OCI-LY1 (cell line): ENCODE measurements at regions not wholly inside any gene's neighbourhood (a gene's known extent, or its start where the extent isn't known, plus 50 kb on each side); places are given as distances from the start of the nearest gene placed in this dataset.

ENCODE experiments used
- H2AFZ ChIP-seq: fragments of 200-600 bp; sonication (generic), shearing (Covaris generic); 2 replicates; pipeline ENCODE4 v1.6.0; 2014; ENCODE audit warnings: antibody characterized with exemption, mild to moderate bottlenecking, low read length
- H3F3A ChIP-seq: fragments of 200-600 bp; sonication (generic), shearing (Covaris generic); 2 replicates; pipeline ENCODE4 v1.6.0; 2014; ENCODE audit warnings: mild to moderate bottlenecking, antibody characterized with exemption, low read length, moderate library complexity; ENCODE audit not compliant: insufficient read depth
- H3K27ac ChIP-seq: fragments of 200-600 bp; sonication (generic); 2 replicates; pipeline ENCODE4 v1.5.1; 2014; ENCODE audit warnings: low read length, mixed run types, mild to moderate bottlenecking, low read depth; ENCODE audit not compliant: poor library complexity, severe bottlenecking
- H3K27me3 ChIP-seq: fragments of 200-600 bp; sonication (generic); 2 replicates; pipeline ENCODE4 v1.6.0; 2014; ENCODE audit warnings: antibody characterized with exemption, mild to moderate bottlenecking, low read length, moderate library complexity; ENCODE audit not compliant: insufficient read depth
- H3K36me3 ChIP-seq: fragments of 200-600 bp; sonication (generic); 2 replicates; pipeline ENCODE4 v1.6.1; 2014; ENCODE audit warnings: mild to moderate bottlenecking, antibody characterized with exemption, low read length, moderate library complexity, mixed read lengths; ENCODE audit not compliant: insufficient read depth
- H3K4me1 ChIP-seq: fragments of 200-600 bp; sonication (generic); 2 replicates; pipeline ENCODE4 v1.5.1; 2014; ENCODE audit warnings: mild to moderate bottlenecking, low read length, moderate library complexity; ENCODE audit not compliant: insufficient read depth, severe bottlenecking
- H3K4me2 ChIP-seq: fragments of 200-600 bp; sonication (generic), shearing (Covaris generic); 2 replicates; pipeline ENCODE4 v1.6.1; 2014; ENCODE audit warnings: low read length
- H3K4me3 ChIP-seq: fragments of 200-600 bp; sonication (generic); 2 replicates; pipeline ENCODE4 v1.5.1; 2014; ENCODE audit warnings: low read length, low read depth, mild to moderate bottlenecking, mixed read lengths; ENCODE audit not compliant: poor library complexity, severe bottlenecking
- H3K79me2 ChIP-seq: fragments of 200-600 bp; shearing (Covaris generic); 2 replicates; pipeline ENCODE4 v1.6.1; 2016; ENCODE audit warnings: mixed run types, low read length, mixed read lengths; ENCODE audit not compliant: insufficient read depth
- H3K9ac ChIP-seq: fragments of 200-600 bp; sonication (generic), shearing (Covaris generic); 2 replicates; pipeline ENCODE4 v1.6.1; 2014; ENCODE audit warnings: mild to moderate bottlenecking, low read length, mixed read lengths
- H3K9me2 ChIP-seq: fragments of 200-600 bp; sonication (generic), shearing (Covaris generic); 2 replicates; pipeline ENCODE4 v1.6.1; 2014; ENCODE audit warnings: low read depth, mild to moderate bottlenecking, low read length, mixed read lengths
- H3K9me3 ChIP-seq: fragments of 200-600 bp; shearing (Covaris generic); 2 replicates; pipeline ENCODE4 v1.6.1; 2014; ENCODE audit warnings: low read length, mixed read lengths
- H4K20me1 ChIP-seq: fragments of 200-600 bp; sonication (generic), shearing (Covaris generic); 2 replicates; pipeline ENCODE4 v1.6.0; 2016; ENCODE audit warnings: mild to moderate bottlenecking, low read length; ENCODE audit not compliant: insufficient read depth
- EZH2 ChIP-seq: fragments of 200-600 bp; sonication (generic), shearing (Covaris generic); IDR thresholded peaks from 2 replicates; pipeline ENCODE4 v1.8.0; 2017; ENCODE audit warnings: borderline replicate concordance, mixed run types, mild to moderate bottlenecking, antibody characterized with exemption, low read length, moderate library complexity, mixed read lengths
- TF ChIP-seq, protein P1 (sequence below): fragments of 200-600 bp; sonication (generic), shearing (Covaris generic); IDR thresholded peaks from 2 replicates; pipeline ENCODE4 v1.5.1; 2017; ENCODE audit warnings: mild to moderate bottlenecking, antibody characterized with exemption, low read length, moderate library complexity, mixed read lengths

DNA sequence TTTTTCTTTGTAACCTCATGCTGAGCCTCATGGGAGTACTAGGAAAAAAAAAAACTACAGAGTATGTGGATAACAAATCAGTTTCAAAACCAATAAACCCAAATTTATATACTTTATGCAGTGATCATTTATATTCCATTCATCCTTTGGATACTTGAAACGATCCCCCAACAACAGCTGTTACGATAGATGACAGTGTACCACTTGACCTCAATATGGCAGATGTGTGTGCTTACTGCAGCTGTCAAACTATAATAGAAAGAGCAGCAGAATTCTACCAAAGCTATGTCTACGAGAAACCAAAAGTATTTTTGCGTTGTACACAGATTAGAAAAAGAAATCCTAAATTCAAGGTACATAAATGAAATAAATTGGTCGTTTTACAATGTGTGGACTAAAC is 337.8 kb downstream of the PDGFC start:
- H3F3A ChIP-seq = no peaks in the 10 kb centered on the region
- no peaks in the 10 kb centered on the region for H3K36me3 ChIP-seq
- H3K27me3 ChIP-seq = no peaks in the 10 kb centered on the region
- H4K20me1 ChIP-seq = no peaks in the 10 kb centered on the region
- H3K4me2 ChIP-seq = no peak overlapping the region
- H3K4me1 ChIP-seq = no peaks in the 10 kb centered on the region
- no peaks in the 10 kb centered on the region for H3K79me2 ChIP-seq
- no peak overlapping the region for H3K27ac ChIP-seq
- no peaks in the 10 kb centered on the region for H3K9me2 ChIP-seq
- TF ChIP-seq, protein P1, sequence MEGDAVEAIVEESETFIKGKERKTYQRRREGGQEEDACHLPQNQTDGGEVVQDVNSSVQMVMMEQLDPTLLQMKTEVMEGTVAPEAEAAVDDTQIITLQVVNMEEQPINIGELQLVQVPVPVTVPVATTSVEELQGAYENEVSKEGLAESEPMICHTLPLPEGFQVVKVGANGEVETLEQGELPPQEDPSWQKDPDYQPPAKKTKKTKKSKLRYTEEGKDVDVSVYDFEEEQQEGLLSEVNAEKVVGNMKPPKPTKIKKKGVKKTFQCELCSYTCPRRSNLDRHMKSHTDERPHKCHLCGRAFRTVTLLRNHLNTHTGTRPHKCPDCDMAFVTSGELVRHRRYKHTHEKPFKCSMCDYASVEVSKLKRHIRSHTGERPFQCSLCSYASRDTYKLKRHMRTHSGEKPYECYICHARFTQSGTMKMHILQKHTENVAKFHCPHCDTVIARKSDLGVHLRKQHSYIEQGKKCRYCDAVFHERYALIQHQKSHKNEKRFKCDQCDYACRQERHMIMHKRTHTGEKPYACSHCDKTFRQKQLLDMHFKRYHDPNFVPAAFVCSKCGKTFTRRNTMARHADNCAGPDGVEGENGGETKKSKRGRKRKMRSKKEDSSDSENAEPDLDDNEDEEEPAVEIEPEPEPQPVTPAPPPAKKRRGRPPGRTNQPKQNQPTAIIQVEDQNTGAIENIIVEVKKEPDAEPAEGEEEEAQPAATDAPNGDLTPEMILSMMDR = no peak
- no peak for TF ChIP-seq EZH2
- no peak overlapping the region for H2AFZ ChIP-seq
- H3K9me3 ChIP-seq = no peaks in the 10 kb centered on the region
- no peak overlapping the region for H3K9ac ChIP-seq
- no peak overlapping the region for H3K4me3 ChIP-seq

DNA sequence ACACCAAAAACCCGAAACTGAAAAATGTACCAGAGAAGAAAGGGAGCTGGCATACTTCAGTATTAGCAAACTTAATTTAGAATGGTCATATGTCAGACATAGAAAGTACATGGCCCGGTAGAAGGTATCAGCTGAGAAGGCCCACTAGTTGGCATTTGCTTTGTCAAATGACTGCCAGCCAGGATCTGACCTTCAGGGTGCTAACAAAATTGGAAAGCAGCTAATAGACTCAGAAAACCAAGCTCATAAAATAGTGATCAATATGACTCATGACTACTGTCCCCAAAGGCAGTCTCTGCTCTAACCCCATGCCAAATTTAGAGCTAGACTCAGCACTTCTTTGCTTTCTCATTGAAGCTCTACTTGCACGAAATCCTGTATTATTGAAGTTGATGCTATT is 342.7 kb downstream of the PDGFC start:
- no peak overlapping the region for H3K4me2 ChIP-seq
- no peaks in the 10 kb centered on the region for H4K20me1 ChIP-seq
- H3K36me3 ChIP-seq = no peaks in the 10 kb centered on the region
- H3K9me3 ChIP-seq = no peaks in the 10 kb centered on the region
- no peaks in the 10 kb centered on the region for H3F3A ChIP-seq
- no peak for TF ChIP-seq EZH2
- TF ChIP-seq, protein P1 = no peak
- no peaks in the 10 kb centered on the region for H3K9me2 ChIP-seq
- H3K27ac ChIP-seq = no peak overlapping the region
- no peaks in the 10 kb centered on the region for H3K79me2 ChIP-seq
- no peak overlapping the region for H3K4me3 ChIP-seq
- no peak overlapping the region for H3K9ac ChIP-seq
- H3K27me3 ChIP-seq = no peaks in the 10 kb centered on the region
- no peak overlapping the region for H2AFZ ChIP-seq
- no peaks in the 10 kb centered on the region for H3K4me1 ChIP-seq

DNA sequence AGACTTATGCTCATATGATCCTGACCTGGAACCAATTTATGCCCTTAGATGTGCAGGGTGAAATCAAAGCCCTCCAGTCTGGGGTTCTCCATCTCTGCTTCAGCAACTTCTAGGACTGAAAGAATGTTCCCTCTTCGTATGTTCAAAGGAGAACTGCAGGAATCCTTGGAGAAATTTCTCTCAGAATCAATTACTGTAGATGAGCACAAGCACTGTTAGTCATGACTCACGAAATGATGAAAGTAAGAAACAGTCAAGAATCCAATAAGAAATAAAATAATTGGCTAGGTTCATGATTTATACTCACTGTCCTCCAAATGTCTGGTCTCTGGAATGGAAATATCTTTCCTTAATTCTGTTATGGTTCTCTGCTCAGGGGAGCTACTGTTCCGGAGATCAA is 348.2 kb downstream of the PDGFC start:
- no peaks in the 10 kb centered on the region for H3K79me2 ChIP-seq
- H4K20me1 ChIP-seq = no peaks in the 10 kb centered on the region
- H3K4me2 ChIP-seq = no peak overlapping the region
- H3K9me3 ChIP-seq = no peaks in the 10 kb centered on the region
- no peaks in the 10 kb centered on the region for H3F3A ChIP-seq
- no peak overlapping the region for H3K4me3 ChIP-seq
- H2AFZ ChIP-seq = no peak overlapping the region
- H3K9me2 ChIP-seq = no peaks in the 10 kb centered on the region
- no peaks in the 10 kb centered on the region for H3K27me3 ChIP-seq
- no peak overlapping the region for H3K9ac ChIP-seq
- no peaks in the 10 kb centered on the region for H3K36me3 ChIP-seq
- H3K4me1 ChIP-seq = no peaks in the 10 kb centered on the region
- TF ChIP-seq EZH2 = no peak
- TF ChIP-seq, protein P1 = no peak
- H3K27ac ChIP-seq = no peak overlapping the region
